ENCODE measurements at regions not wholly inside any gene's neighbourhood (a gene's known extent, or its start where the extent isn't known, plus 50 kb on each side); places are given as distances from the start of the nearest gene placed in this dataset.

DNA sequence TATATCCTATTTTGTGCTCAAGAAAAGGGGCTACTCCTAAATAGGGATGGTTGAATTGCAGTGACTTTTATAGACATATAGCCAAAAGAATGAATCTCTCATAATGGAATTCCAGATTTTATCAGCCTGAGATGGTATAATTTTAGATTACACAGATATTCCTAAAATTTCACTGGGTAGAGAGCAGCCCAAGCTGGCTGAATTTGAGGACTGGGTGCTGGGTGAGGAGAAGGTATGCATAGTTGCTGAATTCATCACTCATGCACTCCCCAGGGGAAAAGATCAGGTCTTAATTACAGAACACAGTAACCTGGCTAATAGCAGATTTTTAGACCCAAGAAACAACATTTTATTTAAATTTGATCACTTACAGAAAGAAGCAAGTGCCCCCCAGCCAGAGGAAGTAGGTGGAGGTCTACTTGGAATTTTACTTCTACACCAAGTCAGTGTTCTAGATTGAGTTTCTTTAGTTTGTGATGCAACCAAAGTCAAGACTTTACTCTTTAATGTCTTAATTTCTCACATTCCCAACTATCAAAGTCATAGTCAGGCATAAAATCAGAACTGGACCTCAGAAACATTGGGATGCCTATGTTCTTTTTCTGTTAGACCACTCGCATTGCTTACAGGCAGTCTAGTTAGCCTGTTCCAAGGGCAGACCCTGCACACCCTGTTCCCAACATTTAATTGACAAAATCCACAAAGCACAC is 337.4 kb upstream of the PODXL start:
- TF ChIP-seq, protein P1, sequence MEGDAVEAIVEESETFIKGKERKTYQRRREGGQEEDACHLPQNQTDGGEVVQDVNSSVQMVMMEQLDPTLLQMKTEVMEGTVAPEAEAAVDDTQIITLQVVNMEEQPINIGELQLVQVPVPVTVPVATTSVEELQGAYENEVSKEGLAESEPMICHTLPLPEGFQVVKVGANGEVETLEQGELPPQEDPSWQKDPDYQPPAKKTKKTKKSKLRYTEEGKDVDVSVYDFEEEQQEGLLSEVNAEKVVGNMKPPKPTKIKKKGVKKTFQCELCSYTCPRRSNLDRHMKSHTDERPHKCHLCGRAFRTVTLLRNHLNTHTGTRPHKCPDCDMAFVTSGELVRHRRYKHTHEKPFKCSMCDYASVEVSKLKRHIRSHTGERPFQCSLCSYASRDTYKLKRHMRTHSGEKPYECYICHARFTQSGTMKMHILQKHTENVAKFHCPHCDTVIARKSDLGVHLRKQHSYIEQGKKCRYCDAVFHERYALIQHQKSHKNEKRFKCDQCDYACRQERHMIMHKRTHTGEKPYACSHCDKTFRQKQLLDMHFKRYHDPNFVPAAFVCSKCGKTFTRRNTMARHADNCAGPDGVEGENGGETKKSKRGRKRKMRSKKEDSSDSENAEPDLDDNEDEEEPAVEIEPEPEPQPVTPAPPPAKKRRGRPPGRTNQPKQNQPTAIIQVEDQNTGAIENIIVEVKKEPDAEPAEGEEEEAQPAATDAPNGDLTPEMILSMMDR (IDR thresholded peaks at IDR 0.05): no peak
- TF ChIP-seq ZFP36 (IDR thresholded peaks at IDR 0.05; ENCODE audit: borderline replicate concordance, partially characterized antibody) (no peak), EP300 (IDR thresholded peaks at IDR 0.05) (no peak), POLR2A (IDR thresholded peaks at IDR 0.05; ENCODE audit: low read length) (no peak), HDAC2 (IDR thresholded peaks at IDR 0.05) (no peak), HOXA7 (CRISPR knock-in tag; IDR thresholded peaks at IDR 0.05) (no peak), FOSL2 (IDR thresholded peaks at IDR 0.05) (no peak), FOSL2 (CRISPR knock-in tag; IDR thresholded peaks at IDR 0.05) (no peak), SMC3 (IDR thresholded peaks at IDR 0.05) (no peak), MYC (IDR thresholded peaks at IDR 0.05; ENCODE audit: borderline replicate concordance, low read length) (no peak)
- TF ChIP-seq, protein P2, sequence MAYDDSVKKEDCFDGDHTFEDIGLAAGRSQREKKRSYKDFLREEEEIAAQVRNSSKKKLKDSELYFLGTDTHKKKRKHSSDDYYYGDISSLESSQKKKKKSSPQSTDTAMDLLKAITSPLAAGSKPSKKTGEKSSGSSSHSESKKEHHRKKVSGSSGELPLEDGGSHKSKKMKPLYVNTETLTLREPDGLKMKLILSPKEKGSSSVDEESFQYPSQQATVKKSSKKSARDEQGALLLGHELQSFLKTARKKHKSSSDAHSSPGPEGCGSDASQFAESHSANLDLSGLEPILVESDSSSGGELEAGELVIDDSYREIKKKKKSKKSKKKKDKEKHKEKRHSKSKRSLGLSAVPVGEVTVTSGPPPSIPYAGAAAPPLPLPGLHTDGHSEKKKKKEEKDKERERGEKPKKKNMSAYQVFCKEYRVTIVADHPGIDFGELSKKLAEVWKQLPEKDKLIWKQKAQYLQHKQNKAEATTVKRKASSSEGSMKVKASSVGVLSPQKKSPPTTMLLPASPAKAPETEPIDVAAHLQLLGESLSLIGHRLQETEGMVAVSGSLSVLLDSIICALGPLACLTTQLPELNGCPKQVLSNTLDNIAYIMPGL (CRISPR knock-in tag; IDR thresholded peaks at IDR 0.05; ENCODE audit: borderline replicate concordance): no peak
- TF ChIP-seq, protein P3, sequence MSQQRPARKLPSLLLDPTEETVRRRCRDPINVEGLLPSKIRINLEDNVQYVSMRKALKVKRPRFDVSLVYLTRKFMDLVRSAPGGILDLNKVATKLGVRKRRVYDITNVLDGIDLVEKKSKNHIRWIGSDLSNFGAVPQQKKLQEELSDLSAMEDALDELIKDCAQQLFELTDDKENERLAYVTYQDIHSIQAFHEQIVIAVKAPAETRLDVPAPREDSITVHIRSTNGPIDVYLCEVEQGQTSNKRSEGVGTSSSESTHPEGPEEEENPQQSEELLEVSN (IDR thresholded peaks at IDR 0.05; ENCODE audit: borderline replicate concordance, low read depth): no peak

Data from A549 (cell line).